ENCODE measurements at regions not wholly inside any gene's neighbourhood (a gene's known extent, or its start where the extent isn't known, plus 50 kb on each side); places are given as distances from the start of the nearest gene placed in this dataset.

DNA sequence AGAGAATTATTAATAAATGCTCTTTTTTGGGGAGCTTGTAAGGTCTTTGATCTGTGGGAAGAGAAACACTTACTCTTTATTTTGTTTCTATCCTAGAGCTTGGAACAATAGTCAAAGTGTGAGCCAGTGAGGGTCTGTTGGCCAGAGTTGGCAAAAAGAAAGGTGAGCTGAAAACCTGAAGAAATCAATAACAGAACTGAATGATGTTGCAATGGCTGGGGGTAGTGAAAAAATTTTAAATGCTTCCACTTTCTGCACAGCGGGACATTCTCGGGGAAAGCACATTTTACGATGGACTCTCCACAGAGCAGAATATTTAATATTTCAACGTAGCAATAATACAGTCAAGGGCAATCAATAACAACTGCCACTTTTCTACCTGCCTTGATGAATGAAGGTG is 78.9 kb downstream of the SKA1 start:
- TF ChIP-seq SRF (IDR thresholded peaks at IDR 0.05; ENCODE audit: low read depth): no peak
- no peak for TF ChIP-seq YY1 (IDR thresholded peaks at IDR 0.05; ENCODE audit: extremely low read depth, insufficient replicate concordance, low read depth, low read length)
- TF ChIP-seq, protein P1, sequence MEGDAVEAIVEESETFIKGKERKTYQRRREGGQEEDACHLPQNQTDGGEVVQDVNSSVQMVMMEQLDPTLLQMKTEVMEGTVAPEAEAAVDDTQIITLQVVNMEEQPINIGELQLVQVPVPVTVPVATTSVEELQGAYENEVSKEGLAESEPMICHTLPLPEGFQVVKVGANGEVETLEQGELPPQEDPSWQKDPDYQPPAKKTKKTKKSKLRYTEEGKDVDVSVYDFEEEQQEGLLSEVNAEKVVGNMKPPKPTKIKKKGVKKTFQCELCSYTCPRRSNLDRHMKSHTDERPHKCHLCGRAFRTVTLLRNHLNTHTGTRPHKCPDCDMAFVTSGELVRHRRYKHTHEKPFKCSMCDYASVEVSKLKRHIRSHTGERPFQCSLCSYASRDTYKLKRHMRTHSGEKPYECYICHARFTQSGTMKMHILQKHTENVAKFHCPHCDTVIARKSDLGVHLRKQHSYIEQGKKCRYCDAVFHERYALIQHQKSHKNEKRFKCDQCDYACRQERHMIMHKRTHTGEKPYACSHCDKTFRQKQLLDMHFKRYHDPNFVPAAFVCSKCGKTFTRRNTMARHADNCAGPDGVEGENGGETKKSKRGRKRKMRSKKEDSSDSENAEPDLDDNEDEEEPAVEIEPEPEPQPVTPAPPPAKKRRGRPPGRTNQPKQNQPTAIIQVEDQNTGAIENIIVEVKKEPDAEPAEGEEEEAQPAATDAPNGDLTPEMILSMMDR (IDR thresholded peaks at IDR 0.05 in 2 of 3, conservative IDR thresholded peaks at IDR 0.05 in 1 of 3; ENCODE audit: borderline replicate concordance in 1 of 3, insufficient read depth in 1 of 3, low read depth in 2 of 3, low read length in 2 of 3): no peak
- TF ChIP-seq, protein P2, sequence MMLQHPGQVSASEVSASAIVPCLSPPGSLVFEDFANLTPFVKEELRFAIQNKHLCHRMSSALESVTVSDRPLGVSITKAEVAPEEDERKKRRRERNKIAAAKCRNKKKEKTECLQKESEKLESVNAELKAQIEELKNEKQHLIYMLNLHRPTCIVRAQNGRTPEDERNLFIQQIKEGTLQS (IDR thresholded peaks at IDR 0.05): no peak
- no peak for TF ChIP-seq ZFX (IDR thresholded peaks at IDR 0.05)
- no peak for TF ChIP-seq EZH2phosphoT487 (IDR thresholded peaks at IDR 0.05; ENCODE audit: borderline replicate concordance)
- TF ChIP-seq, protein P3, sequence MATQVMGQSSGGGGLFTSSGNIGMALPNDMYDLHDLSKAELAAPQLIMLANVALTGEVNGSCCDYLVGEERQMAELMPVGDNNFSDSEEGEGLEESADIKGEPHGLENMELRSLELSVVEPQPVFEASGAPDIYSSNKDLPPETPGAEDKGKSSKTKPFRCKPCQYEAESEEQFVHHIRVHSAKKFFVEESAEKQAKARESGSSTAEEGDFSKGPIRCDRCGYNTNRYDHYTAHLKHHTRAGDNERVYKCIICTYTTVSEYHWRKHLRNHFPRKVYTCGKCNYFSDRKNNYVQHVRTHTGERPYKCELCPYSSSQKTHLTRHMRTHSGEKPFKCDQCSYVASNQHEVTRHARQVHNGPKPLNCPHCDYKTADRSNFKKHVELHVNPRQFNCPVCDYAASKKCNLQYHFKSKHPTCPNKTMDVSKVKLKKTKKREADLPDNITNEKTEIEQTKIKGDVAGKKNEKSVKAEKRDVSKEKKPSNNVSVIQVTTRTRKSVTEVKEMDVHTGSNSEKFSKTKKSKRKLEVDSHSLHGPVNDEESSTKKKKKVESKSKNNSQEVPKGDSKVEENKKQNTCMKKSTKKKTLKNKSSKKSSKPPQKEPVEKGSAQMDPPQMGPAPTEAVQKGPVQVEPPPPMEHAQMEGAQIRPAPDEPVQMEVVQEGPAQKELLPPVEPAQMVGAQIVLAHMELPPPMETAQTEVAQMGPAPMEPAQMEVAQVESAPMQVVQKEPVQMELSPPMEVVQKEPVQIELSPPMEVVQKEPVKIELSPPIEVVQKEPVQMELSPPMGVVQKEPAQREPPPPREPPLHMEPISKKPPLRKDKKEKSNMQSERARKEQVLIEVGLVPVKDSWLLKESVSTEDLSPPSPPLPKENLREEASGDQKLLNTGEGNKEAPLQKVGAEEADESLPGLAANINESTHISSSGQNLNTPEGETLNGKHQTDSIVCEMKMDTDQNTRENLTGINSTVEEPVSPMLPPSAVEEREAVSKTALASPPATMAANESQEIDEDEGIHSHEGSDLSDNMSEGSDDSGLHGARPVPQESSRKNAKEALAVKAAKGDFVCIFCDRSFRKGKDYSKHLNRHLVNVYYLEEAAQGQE (IDR thresholded peaks at IDR 0.05; ENCODE audit: low read depth): no peak
- TF ChIP-seq FOSL1 (IDR thresholded peaks at IDR 0.05; ENCODE audit: low read depth): no peak
- no peak for TF ChIP-seq RAD21 (IDR thresholded peaks at IDR 0.05; ENCODE audit: low read depth)
- TF ChIP-seq POLR2AphosphoS5 (IDR thresholded peaks at IDR 0.05; ENCODE audit: low read depth, low read length): no peak
- no peak for TF ChIP-seq SIN3A (IDR thresholded peaks at IDR 0.05; ENCODE audit: low read depth)
- TF ChIP-seq, protein P4, sequence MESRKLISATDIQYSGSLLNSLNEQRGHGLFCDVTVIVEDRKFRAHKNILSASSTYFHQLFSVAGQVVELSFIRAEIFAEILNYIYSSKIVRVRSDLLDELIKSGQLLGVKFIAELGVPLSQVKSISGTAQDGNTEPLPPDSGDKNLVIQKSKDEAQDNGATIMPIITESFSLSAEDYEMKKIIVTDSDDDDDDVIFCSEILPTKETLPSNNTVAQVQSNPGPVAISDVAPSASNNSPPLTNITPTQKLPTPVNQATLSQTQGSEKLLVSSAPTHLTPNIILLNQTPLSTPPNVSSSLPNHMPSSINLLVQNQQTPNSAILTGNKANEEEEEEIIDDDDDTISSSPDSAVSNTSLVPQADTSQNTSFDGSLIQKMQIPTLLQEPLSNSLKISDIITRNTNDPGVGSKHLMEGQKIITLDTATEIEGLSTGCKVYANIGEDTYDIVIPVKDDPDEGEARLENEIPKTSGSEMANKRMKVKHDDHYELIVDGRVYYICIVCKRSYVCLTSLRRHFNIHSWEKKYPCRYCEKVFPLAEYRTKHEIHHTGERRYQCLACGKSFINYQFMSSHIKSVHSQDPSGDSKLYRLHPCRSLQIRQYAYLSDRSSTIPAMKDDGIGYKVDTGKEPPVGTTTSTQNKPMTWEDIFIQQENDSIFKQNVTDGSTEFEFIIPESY (IDR thresholded peaks at IDR 0.05; ENCODE audit: extremely low read depth, insufficient replicate concordance, low read length): no peak
- TF ChIP-seq EZH2 (IDR thresholded peaks at IDR 0.05): no peak
- no peak for TF ChIP-seq ELF1 (IDR thresholded peaks at IDR 0.05; ENCODE audit: borderline replicate concordance, low read depth)
- no peak for TF ChIP-seq CEBPB (IDR thresholded peaks at IDR 0.05; ENCODE audit: low read depth)
- no peak for TF ChIP-seq JUND (IDR thresholded peaks at IDR 0.05)
- TF ChIP-seq SP1 (IDR thresholded peaks at IDR 0.05; ENCODE audit: low read depth): no peak
- TF ChIP-seq CBX3 (IDR thresholded peaks at IDR 0.05; ENCODE audit: low read depth): no peak
- TF ChIP-seq POLR2A (IDR thresholded peaks at IDR 0.05; ENCODE audit: borderline replicate concordance, extremely low read depth, insufficient read depth, insufficient read length): no peak
- no peak for TF ChIP-seq EGR1 (IDR thresholded peaks at IDR 0.05; ENCODE audit: low read depth)
- no peaks in the 10 kb centered on the region for H3K27me3 ChIP-seq (ENCODE audit: insufficient read depth, low read length)
- H3K9me2 ChIP-seq (ENCODE audit: insufficient read depth): no peaks in the 10 kb centered on the region
- BruUV-seq (replicated peaks): no TSS peak
- H3K9ac ChIP-seq (ENCODE audit: low read length): no peak overlapping the region
- H3K9me3 ChIP-seq (ENCODE audit: control insufficient read depth in 1 of 2, insufficient read depth in 1 of 2, low read depth in 1 of 2, low read length in 2 of 2): no peaks in the 10 kb centered on the region
- DNase-seq (ENCODE audit: low read depth, low spot score) (no peak), ATAC-seq (no peak)
- intact Hi-C loops (cut with micrococcal nuclease): no loop called here
- H2AFZ ChIP-seq (ENCODE audit: low read depth, low read length, poor library complexity, severe bottlenecking): no peak overlapping the region
- CTCF ChIA-PET: no interaction called here
- H4K20me1 ChIP-seq (ENCODE audit: insufficient read depth): no peaks in the 10 kb centered on the region
- H3K4me2 ChIP-seq (ENCODE audit: low read length): no peak overlapping the region
- H3K27ac ChIP-seq (ENCODE audit: low read depth, low read length): no peak overlapping the region
- RAD21 ChIA-PET (ENCODE audit: low non-redundant PET in 1 of 2, low total read pairs in 2 of 2, uncharacterized antibody in 2 of 2, unreplicated experiment in 2 of 2): no interaction called here
- no peaks in the 10 kb centered on the region for H3K79me2 ChIP-seq (ENCODE audit: insufficient read depth, low read length)
- H3K4me3 ChIP-seq (replicated peaks in 1 of 2; ENCODE audit: low read depth in 1 of 2, low read length in 2 of 2): no peak overlapping the region
- H3K36me3 ChIP-seq (ENCODE audit: control insufficient read depth in 1 of 2, insufficient read depth in 2 of 2, low read length in 2 of 2): no peaks in the 10 kb centered on the region
- POLR2A ChIA-PET: no interaction called here
- H3K4me1 ChIP-seq (ENCODE audit: control insufficient read depth in 1 of 2, insufficient read depth in 2 of 2, low read length in 2 of 2): no peaks in the 10 kb centered on the region
